GM19463 (cell line): ENCODE measurements at regions not wholly inside any gene's neighbourhood (a gene's known extent, or its start where the extent isn't known, plus 50 kb on each side); places are given as distances from the start of the nearest gene placed in this dataset.
A peak's percentile ranks its signal among the peaks of the same experiment; 100 is the strongest.

Experiments
- ATAC-seq: cut with Tn5 transposase; IDR thresholded peaks from one replicate; pipeline ENCODE4 v1.9.1; 2021; ENCODE audit warnings: mild to moderate bottlenecking, moderate library complexity; ENCODE audit not compliant: unreplicated experiment

DNA sequence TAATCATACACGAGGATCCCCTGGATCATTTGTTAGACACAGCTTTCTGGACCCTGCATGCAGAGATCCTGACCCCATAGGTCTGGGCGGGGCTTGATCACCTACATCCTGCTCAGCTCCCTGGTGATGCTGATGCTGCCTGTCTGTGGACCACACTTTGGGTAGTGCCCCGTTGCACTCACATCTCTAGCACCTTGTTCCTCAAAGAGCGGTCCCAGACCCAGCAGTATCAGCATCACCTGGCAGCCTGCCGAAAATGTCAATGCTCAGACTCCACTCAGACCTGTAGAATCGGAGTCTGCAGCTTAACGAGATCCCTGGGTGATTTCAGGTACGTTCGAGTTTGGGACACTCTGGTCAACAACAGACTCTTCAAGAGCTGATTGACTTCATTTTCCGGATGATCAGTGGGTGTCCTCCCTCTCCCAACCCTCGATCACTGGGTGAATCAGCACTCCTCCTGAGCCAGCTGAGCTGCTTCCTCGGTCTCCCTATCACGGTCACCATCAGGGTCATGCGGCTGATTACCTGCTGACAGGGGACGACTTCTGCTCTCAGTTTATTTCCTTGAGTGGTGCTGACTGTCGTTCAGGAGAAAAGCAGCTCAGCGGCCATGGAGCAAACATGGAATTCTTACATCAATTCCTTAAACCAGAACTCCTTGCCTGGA is 150.6 kb upstream of the RAB12 start:
- no peak for ATAC-seq

DNA sequence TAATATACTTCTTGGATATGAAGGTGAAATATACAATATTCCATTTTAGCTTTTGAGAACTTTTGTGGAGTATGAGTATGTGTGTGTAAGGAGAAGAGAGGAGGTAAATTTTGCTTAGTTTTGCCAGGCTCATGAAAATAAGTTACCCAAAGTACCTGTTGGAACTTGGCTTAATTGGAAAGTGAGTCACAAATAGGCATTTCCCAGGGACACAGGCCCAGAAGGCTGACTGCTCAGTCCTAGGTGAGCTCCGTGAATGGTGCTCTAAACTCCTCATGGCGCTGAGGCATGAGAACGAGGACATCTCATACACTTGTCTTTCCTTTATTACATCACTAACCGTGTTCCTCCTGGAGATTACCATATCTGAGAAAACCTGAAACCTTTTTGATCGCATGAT is 148.5 kb upstream of the RAB12 start:
- no peak for ATAC-seq

DNA sequence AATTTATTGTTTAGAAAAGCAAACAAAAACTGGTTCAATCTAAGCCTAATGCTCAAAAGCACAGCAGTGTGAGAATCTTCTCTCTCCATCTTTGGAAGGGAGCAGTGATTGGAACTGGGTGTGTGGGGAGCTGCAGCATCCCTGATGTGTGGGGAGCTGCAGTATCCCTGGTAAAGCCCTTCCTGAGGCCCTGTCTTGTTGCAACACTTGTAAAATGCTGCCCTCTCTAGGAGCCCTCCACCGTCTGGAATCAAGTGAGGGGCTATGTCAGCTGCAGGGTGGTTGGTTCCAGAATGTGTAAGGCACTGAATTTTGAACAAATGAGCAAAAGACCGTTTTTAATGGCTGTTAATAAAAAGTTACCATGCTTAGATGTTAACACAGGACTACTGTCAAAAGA is 147.7 kb upstream of the RAB12 start:
- ATAC-seq = no peak

DNA sequence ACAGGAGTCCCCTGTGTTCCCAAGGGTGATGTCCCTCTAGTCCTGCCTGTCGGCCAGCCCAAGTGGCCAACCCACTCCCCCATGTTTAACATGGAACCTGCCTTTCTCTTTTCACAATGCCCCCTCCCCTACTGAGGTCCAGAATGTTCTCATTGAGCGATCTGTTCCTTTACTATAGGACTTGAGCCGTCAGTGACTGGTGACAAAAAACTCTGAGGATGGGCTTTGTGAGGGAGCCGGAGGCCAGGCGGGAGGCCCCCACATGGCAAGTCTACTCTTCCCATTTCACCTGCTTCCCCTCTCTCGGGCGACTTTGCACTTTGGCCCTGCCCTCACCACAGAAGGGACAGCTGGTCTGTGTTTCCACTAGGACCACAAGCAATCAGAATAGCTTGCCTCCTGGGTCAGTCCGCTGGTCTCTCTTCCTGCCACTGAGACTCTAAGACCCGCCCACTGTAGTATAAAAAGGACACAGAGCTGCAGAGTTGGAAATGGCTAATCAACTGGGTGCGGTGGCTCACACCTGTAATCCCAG is 146.5 kb upstream of the RAB12 start:
- no peak for ATAC-seq

DNA sequence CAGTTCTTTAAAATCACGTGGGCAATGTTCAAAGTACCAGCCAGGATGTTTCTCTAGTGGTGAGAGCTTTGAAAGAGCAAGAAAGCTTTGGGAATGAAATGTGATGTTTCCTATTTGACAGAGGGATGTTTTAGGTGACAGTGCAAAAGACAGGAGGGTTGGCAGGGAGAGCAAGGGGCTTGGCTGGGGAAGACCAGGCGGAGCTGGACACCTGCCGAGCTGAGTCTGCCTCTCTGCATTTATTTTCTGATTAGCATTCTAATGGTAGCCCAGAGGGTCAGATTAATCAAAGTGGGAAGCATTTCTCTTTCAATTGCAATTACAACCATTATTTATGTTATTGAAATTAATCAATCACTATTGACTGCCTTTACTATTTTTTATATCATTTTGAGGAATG is 145.4 kb upstream of the RAB12 start:
- no peak for ATAC-seq

DNA sequence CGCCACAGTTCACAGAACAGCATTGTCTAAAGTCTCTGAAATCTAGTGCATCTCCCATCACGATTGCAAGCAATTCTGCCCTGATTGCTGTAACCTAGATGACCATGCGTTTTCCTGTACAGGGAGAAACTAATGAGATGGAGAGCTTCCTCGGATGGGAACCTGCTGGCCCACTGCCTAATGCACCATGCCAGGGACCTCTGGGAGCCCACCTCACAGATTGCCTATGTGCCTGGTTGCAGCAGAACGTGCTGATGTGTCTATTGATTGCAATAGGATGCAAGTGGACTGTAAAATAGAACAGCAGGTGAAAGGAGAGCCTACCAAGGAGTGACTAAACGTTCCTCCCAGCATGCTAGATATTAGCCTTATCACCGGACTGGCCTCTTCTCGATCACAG is 141.0 kb upstream of the RAB12 start:
- ATAC-seq = no peak

DNA sequence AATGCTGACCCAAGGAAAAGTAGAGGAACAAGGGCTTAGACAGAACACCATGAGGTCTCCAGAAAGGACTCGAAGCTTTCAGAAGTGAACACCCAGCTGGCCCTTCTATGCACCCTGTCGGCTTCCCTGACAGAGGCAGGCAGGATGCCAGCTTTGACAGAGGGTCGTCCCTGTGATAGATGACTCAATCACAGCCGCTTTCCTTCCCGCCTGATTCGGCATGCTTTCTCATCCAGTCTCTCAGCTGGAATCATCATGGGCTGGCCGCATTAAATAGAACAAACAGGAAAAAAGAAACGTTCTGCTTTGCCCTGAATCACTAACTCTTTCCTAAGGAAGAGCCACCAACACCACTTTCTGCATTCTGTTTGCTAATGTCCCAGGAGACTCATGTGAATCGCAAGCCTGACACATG is 140.3 kb upstream of the RAB12 start:
- ATAC-seq = no peak

DNA sequence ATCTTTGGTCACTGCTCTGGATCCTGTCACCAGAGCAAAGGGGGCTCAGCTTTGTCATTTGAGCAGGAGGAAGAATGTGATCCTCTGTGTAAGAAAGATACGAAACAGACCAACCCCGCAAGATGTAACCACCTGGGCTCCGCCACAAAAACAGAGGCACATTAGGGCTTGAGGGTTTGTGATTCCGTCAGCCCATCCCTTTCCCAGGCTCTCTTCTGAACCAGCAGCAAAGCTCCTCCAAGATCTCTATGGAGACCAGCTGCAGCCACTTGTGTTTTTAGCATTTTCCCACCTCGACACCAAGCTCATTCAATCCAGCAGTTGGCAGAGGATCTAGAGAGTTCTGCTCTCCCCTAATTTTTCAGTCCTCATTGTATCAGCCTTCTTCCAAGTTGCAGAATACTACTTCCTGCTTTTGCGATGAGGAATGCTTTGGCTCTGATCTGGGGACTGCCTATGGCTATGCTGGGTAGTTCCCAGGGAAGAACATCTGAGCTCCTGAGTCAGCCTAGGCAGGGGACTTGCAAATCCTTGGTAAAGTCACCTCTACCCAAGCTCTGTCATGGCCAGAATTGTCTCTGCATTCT is 139.6 kb upstream of the RAB12 start:
- no peak for ATAC-seq

DNA sequence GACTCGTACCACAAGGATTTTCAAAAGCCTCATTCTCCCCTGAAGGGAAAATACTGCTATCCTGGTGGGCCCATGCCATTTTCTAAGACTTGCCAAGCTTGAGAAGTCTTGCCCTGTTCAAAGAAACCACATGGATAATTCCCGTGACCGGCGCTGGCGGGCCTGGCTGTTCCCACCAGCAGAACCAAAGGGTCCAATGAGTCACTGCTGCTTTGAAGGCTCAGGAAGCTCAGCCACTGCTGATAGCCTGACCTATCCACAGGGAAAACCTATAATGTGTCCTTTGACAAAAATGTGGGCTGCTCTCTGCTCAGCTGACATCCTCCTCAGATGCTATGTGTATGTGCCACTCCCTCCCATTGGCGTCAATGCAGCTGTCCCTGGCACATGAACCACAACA is 137.9 kb upstream of the RAB12 start:
- no peak for ATAC-seq

DNA sequence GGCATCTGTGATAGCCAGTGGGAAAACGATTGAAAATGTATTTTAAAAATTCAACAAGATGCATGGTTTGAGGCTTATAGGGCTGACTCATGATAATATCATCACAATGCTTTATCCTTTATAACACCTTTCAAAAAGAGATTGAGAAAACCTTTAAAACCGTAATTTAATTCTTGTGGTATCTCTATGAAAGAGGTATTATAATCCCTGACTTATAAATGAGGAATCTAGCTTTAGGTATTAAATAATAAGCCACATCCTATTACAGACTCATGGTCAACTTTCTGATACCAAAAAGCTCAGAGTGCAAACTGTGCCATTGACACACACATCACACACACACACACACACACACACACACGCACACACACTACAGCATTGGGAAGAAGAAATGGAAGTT is 134.6 kb upstream of the RAB12 start:
- no peak for ATAC-seq

DNA sequence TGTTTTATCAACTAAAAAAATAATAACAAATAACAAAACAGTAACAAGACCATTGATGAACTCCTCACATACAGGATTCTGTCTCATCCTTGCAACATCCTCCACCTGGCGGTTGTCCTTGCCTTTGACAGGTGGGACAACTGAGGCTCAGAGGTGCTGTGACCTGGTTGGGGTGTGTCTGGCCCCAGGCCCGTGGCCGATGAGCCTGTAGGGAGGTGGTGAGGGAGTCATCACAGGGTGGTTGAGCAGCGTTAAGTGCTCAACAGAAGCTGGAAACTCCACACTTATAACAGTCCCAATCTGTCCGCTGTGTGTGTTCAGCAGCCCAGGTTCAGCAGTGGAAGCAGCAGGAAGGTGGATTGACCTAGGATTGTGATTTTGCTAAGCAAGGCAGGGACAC is 131.6 kb upstream of the RAB12 start:
- no peak for ATAC-seq

DNA sequence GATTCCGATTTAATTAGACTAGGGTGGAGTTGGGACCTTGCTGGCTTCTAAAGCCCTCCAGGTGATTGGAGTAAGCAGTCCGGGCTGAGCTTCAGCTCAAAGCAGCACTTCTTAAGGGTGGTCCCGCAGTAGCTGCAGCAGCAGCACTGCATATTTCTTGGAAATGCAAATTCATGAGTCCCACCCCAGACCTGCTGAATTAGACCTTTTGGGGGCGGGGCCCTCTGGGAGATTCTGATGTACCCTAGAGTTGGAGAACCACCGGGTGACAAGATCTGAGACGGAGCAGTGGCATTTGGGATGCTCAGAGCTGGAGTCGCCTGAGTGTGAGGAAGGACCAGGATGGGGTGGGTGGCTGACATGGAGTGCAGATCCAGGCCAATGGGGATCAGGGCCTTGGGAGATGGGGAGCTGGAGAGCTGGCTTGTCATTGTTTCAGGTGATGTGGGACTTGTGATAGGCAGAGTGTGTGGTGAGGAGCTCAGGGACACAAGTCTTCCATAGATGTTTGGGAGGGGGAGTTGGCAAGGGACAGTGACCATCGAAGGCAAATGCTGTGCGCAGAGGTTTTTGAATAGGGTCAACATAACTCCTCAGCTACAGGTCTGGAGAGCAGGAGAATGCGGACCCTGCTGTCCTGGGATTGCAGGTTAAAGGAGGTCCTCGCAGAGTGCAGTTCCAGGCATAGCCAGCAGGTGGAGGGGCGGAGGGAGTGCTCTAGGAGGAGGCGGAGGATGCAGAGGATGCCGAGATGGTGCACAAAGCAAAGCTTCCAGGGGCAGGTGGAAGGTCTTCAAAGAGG is 130.9 kb upstream of the RAB12 start:
- ATAC-seq = peak; percentile 69

DNA sequence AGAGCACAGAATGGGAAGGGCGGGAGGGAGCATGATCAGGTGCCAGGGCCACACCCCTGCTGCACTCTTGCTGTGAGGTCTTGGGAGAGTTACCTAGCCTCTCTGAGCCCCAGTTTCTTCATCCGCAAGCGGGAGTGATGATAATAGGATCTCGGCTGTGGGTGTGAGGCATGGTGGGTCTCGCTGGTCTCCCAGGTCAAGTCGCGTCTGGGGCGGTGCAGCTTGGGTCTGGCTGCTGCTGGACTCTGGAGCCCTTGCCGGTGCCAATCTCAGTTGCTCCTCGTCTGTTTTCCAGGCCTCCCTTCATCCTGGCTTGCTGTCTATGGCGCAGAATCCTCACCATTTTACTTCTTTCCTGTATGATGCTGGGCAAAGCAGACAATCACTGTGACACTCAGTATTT is 130.3 kb upstream of the RAB12 start:
- ATAC-seq = no peak

DNA sequence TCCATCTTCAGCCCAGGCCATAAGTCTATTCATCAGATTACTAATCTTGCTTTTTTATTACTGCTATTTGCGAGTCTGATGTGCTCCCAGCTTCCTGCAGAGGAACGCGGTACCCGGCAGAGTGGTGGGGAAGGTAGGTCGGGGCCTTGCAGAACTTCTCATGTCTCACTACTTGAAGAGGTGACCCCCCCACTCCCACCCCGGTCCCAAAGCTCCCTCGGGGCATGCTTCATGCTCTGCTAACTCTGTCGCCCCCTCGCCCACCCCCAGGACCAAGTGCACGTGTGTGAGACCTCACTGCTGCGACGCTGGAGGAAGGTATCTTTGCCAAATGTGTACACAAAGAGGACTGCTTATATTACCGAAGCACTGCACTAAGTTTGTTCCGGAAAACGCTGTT is 129.4 kb upstream of the RAB12 start:
- no peak for ATAC-seq

DNA sequence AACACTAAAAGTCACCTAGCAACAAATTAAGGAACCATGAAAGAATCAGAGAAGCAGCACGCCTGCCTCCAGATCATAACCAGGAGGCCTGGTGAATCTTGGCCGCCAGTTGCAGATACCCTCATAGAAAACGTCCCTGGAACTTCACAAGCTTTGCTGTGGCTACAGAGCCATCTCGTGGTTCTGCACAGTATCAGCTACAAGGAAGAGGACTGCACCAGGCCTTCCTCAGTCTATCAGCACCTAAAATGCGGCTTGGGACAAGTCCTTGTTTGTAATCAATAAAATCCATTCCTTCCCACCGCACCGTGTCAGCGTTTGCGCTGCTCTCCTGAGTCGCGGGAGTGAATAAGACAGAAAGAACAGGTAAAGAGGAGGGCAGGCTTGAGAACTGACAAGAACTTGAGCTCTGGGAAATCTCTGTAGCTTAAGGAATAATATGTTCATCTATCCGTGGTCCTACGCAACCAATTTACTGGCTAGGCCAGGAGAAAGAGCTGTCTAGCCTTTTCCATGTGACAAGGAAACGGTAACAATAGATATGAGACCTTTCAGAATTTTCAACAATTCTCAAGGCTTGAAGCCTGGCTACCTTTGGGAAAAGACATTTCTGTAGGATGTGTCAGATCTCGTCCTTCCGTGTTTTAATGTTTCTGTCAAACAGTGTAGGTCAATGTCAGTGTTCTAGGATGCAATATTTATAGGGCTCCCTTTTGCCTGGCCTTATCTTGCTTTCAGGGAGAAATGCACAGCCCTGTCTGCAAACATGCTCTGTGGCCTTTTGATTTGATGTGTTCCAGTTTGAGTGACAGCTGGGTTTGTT is 128.5 kb upstream of the RAB12 start:
- ATAC-seq = no peak

DNA sequence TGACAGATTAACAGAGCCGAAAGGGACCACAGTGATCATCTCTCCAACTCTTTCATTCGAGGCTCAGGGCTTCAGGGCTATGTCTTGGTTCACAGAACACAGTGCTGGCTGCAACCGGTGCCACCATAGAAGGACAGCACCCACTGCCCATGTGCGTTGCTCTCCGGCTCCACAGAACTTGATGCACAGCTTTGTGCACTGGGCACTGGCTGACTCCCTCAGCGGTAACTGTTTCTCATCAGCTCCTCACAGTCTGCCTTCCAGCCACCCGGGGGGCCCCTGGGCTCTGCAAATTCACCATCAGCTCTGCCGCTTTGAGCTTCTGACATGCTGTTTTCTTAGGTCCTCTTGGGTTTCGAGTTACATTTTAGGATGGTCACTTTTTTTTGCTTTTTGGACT is 124.3 kb upstream of the RAB12 start:
- ATAC-seq = no peak

DNA sequence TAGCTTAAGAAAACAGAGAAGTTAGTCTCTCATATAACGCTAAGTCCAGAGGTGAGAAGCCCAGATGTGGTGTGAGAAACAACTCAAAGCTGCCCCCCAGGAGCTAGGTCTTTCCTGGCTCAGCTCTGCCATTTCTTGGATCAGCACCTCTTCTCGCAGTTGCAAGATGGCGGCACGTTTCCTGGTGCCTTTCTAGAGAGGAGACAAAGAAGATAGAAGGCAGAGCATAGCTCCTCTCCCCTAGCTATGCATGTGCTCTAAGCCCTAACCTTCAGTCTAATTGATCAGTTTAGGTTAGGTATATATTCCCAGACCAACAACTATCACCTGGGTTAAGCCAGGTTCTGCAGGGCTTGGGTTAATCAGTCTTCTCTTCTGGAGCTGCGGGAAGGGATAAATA is 119.5 kb upstream of the RAB12 start:
- no peak for ATAC-seq

DNA sequence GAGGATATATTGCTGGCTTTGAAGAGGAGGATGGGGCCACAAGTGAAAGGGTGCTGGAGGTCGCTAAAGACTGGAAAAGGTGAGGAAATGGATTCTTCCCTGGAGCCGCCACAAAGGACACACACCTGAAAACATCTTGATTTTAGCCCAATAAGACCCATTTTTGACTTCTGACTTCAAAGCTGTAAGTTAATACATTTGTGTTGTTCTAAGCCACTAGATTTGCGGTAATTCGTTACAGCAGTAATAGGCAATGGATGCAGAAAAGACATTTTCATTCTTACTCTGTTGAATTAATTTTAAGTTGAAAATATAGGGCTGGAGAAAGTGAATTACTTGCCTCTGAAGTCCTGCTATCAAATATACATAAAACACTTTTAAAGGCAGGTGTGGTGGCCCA is 117.7 kb upstream of the RAB12 start:
- ATAC-seq = no peak

DNA sequence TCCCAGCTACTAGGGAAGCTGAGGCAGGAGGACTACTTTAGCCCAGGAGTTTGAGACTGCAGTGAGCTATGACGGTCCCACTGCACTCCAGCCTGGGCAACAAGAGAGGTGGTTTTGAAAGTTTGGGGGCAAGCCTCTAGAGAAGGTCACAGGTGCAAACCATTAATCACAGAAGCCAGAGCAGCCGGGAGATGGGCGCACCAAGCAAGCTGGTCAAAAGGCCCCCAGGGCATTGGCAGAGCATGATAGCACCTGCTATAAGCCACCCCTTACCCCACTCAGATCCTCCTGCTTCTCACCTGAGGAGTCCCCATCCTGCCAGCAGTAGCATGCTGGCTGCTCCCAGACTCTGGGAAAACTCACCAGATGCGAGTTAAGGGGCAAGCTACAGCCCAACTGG is 116.1 kb upstream of the RAB12 start:
- no peak for ATAC-seq

DNA sequence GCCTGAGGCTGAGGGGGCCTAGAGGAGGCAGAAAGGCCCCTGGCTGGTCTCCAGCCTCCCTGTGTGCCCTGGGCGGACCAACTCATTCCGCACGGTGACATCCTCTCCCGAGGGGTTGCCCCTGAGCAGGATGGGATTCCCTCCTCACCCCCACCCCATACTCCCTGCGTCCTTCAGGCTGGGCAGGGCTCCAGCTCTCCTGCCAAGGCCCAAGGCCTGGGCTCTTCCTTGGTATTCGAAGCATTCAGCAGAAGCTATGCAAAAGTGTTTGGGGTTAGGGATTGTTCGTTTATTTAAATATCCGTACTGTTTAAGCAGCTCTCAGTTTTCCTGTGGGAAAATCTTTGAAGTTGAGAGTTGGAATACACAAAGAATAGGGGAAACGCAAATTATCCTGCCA is 113.1 kb upstream of the RAB12 start:
- ATAC-seq = no peak

DNA sequence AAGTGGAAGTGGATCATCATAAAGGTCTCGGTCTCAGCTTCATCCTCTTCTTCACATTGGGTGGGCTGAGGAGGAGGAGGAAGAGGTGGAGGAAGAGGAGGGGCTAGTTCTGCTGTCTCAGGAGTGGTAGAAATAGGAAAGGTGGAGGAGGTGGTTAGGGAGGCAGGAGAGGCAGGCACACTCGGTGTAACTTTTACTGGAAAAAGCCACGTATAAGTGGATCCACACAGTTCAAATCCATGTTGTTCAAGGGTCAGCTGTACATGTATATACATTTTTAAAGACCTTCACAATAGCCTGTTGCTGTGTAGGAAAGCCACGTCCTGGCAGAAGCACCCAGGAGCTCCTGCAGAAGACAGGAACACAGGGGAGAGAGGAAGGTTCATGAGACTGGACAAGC is 110.3 kb upstream of the RAB12 start:
- no peak for ATAC-seq
